ENCODE measurements at regions not wholly inside any gene's neighbourhood (a gene's known extent, or its start where the extent isn't known, plus 50 kb on each side); places are given as distances from the start of the nearest gene placed in this dataset.
"Not testable (repeated sequence)": the region's sequence is repeated elsewhere in the genome, so short reads cannot be mapped to it uniquely, and the experiment has no call there.

- no peak for DNase-seq
Measured at GRCh38 chr7:106518967-106519366, 142.0 kb downstream of the CCDC71L start.

- no peak for DNase-seq
Measured at GRCh38 chr7:106518239-106518638, 142.7 kb downstream of the CCDC71L start.

GRCh38 chr7:106517508-106517907 lies 143.4 kb downstream of the CCDC71L start:
- DNase-seq: no peak

- DNase-seq: no peak
Measured at GRCh38 chr7:106515321-106515720, 145.6 kb downstream of the CCDC71L start.

- DNase-seq: no peak
Measured at GRCh38 chr7:106514881-106515280, 146.1 kb downstream of the CCDC71L start.

- DNase-seq: no peak
Measured at GRCh38 chr7:106512217-106512616, 148.7 kb downstream of the CCDC71L start.

- peak; percentile 38 for DNase-seq
Measured at GRCh38 chr7:106504645-106505044, 156.3 kb downstream of the CCDC71L start.

- no peak for DNase-seq
Measured at GRCh38 chr7:106504207-106504606, 156.8 kb downstream of the CCDC71L start.

GRCh38 chr7:106503626-106504025 lies 157.3 kb downstream of the CCDC71L start:
- no peak for DNase-seq

GRCh38 chr7:106501605-106502580 lies 159.1 kb downstream of the CCDC71L start:
- peak; percentile 75 for DNase-seq

GRCh38 chr7:106499897-106500296 lies 161.1 kb downstream of the CCDC71L start:
- no peak for DNase-seq

GRCh38 chr7:106498005-106498404 lies 163.0 kb downstream of the CCDC71L start:
- DNase-seq: not testable (repeated sequence)

- DNase-seq: no peak
Measured at GRCh38 chr7:106493041-106493731, 167.8 kb downstream of the CCDC71L start.

- DNase-seq: no peak
Measured at GRCh38 chr7:106488465-106488864, 172.5 kb downstream of the CCDC71L start.

- no peak for DNase-seq
Measured at GRCh38 chr7:106487892-106488291, 173.1 kb downstream of the CCDC71L start.

GRCh38 chr7:106486331-106486730 lies 174.6 kb downstream of the CCDC71L start:
- DNase-seq: no peak

GRCh38 chr7:106485919-106486318 lies 175.0 kb downstream of the CCDC71L start:
- no peak for DNase-seq

- no peak for DNase-seq
Measured at GRCh38 chr7:106485031-106485551, 175.9 kb downstream of the CCDC71L start.

- peak; percentile 13 for DNase-seq
Measured at GRCh38 chr7:106484562-106484961, 176.4 kb downstream of the CCDC71L start.

- DNase-seq: no peak
Measured at GRCh38 chr7:106482091-106482490, 178.9 kb downstream of the CCDC71L start.

- no peak for DNase-seq
Measured at GRCh38 chr7:106480616-106481031, 180.3 kb downstream of the CCDC71L start.

GRCh38 chr7:106480161-106480579 lies 180.8 kb downstream of the CCDC71L start:
- DNase-seq: no peak

GRCh38 chr7:106476751-106477150 lies 184.2 kb downstream of the CCDC71L start:
- DNase-seq: no peak

GRCh38 chr7:106472741-106473140 lies 188.0 kb upstream of the NAMPT start:
- no peak for DNase-seq

All from inflammatory macrophage treated with lipopolysaccharide for 4 hours (primary cell).